ENCODE measurements at regions not wholly inside any gene's neighbourhood (a gene's known extent, or its start where the extent isn't known, plus 50 kb on each side); places are given as distances from the start of the nearest gene placed in this dataset.

- no peak for TF ChIP-seq CTCF (conservative IDR thresholded peaks at IDR 0.05; ENCODE audit: low read depth, low read length)
- no peak overlapping the region for H3K4me3 ChIP-seq (ENCODE audit: low read depth, low read length)
- no peak for DNase-seq (ENCODE audit: low read depth)
These were observed 194.1 kb upstream of the HNMT start for GRCh38 chr2:137770166-137770565.

- TF ChIP-seq CTCF (conservative IDR thresholded peaks at IDR 0.05; ENCODE audit: low read depth, low read length), result no peak
- no peak overlapping the region for H3K4me3 ChIP-seq (ENCODE audit: low read depth, low read length)
- DNase-seq (ENCODE audit: low read depth), result no peak
These were observed 193.2 kb upstream of the HNMT start for GRCh38 chr2:137771064-137771463.

- H3K4me3 ChIP-seq (ENCODE audit: low read depth, low read length), result no peak overlapping the region
- DNase-seq (ENCODE audit: low read depth), result no peak
- no peak for TF ChIP-seq CTCF (conservative IDR thresholded peaks at IDR 0.05; ENCODE audit: low read depth, low read length)
These were observed 191.8 kb upstream of the HNMT start for GRCh38 chr2:137772451-137772850.

- DNase-seq (ENCODE audit: low read depth), result no peak
- no peak for TF ChIP-seq CTCF (conservative IDR thresholded peaks at IDR 0.05; ENCODE audit: low read depth, low read length)
- no peak overlapping the region for H3K4me3 ChIP-seq (ENCODE audit: low read depth, low read length)
These were observed 188.7 kb upstream of the HNMT start for GRCh38 chr2:137775529-137775928.

- DNase-seq (ENCODE audit: low read depth), result no peak
- H3K4me3 ChIP-seq (ENCODE audit: low read depth, low read length), result no peak overlapping the region
- no peak for TF ChIP-seq CTCF (conservative IDR thresholded peaks at IDR 0.05; ENCODE audit: low read depth, low read length)
These were observed 187.6 kb upstream of the HNMT start for GRCh38 chr2:137776697-137777096.

- H3K4me3 ChIP-seq (ENCODE audit: low read depth, low read length), result no peak overlapping the region
- no peak for DNase-seq (ENCODE audit: low read depth)
- no peak for TF ChIP-seq CTCF (conservative IDR thresholded peaks at IDR 0.05; ENCODE audit: low read depth, low read length)
These were observed 166.6 kb upstream of the HNMT start for GRCh38 chr2:137797641-137798040.

- no peak for TF ChIP-seq CTCF (conservative IDR thresholded peaks at IDR 0.05; ENCODE audit: low read depth, low read length)
- no peak for DNase-seq (ENCODE audit: low read depth)
- H3K4me3 ChIP-seq (ENCODE audit: low read depth, low read length), result no peak overlapping the region
These were observed 164.7 kb upstream of the HNMT start for GRCh38 chr2:137799600-137799999.

Measured in choroid plexus epithelial cell (primary cell).